NCI-H1930 (cell line): ENCODE measurements at regions not wholly inside any gene's neighbourhood (a gene's known extent, or its start where the extent isn't known, plus 50 kb on each side); places are given as distances from the start of the nearest gene placed in this dataset.
A peak's percentile ranks its signal among the peaks of the same experiment; 100 is the strongest.

ENCODE experiments used
- DNase-seq, 2 experiments: peaks; one replicate each; lab custom pipeline; 2025; lab: John Stamatoyannopoulos, UW

DNA sequence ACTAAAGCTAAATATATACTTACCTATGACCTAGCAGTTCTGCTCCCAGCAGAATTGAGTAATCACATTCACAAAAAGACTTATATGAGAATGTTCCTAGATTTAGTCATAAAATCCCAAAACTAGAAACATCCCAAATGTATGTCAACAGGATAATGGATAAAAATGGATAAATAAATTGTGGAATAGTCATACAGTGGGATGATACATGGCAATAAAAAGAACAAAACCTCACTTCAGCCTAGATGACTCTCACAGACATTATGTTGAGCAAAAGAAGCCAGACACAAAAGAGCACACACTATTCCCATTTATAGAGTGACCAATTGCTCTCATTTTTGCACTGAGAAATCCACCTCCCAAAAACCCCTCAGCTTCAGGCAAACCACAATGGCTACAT is 352.4 kb upstream of the HTR2A start:
- DNase-seq: no peak

DNA sequence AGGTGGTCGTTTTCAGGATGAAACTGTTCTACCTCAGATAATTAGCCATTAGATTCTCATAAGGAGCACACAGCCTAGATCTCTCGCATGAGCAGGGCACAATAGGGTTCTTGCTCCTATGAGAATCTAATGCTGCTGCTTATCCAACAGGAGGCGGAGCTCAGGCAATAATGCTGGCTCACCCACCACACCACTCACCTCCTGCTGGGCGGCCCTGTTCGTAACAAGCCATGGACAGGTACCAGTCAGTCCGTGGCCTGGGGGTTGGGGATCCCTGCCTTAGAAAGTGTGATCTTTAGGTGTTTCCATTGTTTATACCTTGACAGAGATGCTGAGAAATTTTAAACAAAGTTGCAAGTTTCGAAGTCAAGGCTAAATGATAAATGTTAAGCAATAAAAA is 344.6 kb upstream of the HTR2A start:
- no peak for DNase-seq

GRCh38 chr13:47239025-47239424 is 342.2 kb upstream of the HTR2A start:
- no peak for DNase-seq

DNA sequence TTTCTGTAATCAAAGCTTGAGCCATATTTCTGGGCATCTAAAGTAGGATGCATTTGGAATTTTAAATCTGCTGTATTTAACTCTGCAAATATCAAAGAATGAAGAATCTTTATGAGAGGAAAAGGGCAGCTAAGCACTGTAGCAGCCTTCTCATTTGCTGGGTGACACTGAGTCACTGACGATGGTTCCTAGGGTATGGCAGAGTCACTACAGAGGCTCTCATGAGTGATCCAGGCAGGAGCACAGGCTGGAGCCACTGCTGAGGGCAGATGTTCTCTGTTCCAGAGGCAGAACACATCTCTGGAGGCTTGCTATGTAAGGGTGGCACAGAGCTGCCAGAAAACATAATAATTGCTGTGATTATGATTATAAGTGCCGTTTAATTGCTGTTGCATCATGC is 340.7 kb upstream of the HTR2A start:
- no peak for DNase-seq

- no peak for DNase-seq
Measured at GRCh38 chr13:47233734-47234133, 336.9 kb upstream of the HTR2A start.

- DNase-seq: no peak
Measured at GRCh38 chr13:47232516-47232915, 335.7 kb upstream of the HTR2A start.

DNA sequence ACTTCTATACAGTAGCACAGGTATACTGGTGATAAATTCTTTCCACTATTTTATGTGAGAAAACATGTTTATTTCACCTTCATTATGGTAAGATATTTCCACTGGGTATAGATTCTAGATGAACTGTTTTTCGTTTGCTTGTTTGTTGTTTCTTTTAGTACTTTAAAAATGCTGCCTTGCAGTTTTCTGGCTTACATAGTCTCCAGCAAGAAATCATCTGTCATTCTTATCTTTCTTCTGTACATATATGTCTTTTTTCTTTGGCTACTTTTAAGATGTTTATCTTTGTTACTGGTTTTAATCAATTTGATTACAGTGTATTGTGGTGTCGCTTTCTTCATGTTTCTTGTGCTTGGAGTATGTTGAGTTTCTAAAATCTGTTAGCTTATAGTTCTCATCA is 333.3 kb upstream of the HTR2A start:
- no peak for DNase-seq

GRCh38 chr13:47226516-47226915 is 329.7 kb upstream of the HTR2A start:
- DNase-seq: no peak

- no peak for DNase-seq
Measured at GRCh38 chr13:47220453-47221140, 323.7 kb upstream of the HTR2A start.

DNA sequence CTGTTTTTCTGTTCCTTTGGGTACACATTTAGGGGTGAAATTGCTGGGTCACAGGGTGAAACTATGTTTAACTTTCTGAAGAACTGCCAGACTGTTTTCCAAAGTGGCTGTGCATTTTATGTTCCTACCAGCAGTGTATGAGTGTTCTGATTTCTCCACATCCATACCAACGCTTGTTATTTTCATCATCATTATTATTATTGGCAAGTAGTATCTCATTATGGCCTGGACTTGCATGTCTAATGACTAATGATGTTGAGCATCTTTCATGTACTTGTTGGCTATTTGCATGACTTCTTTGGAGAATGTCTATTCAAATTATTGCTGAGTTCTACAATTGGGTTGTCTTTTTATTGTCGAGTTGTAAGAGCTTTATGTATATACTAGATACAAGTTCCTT is 321.8 kb upstream of the HTR2A start:
- no peak for DNase-seq

DNA sequence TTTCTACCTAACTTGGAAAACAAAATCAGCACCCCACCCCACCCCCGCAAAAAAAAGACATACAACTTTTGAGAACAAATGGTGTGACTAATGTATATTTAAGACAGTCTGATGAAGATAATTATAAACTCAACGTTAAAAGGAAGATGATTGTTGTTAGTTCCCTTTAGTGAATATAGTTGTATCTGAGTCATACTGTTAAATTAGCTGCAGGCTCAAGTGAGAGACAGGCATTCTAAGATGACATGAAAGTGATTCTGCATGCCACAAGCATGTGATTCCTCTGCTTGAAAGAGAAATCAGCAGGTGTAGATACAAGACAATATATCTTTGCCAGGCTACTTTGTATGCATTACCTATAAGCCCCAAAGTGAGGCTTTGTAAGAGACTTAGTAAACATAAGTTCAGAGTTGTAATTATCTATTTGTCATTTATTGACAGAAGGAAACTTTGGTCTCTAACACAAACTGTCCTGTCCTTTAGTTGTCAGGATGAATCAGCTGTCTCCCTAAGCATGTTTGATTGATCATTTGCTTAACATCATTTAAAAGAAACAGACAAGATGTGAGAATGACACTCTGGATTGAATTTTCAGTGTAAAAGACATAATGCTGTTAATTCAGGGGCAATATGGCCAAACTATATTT is 319.4 kb upstream of the HTR2A start:
- DNase-seq: no peak

- DNase-seq: no peak
Measured at GRCh38 chr13:47215736-47216135, 318.9 kb upstream of the HTR2A start.

GRCh38 chr13:47213047-47213446 is 316.2 kb upstream of the HTR2A start:
- DNase-seq: no peak

- no peak for DNase-seq
Measured at GRCh38 chr13:47211106-47211505, 314.3 kb upstream of the HTR2A start.

DNA sequence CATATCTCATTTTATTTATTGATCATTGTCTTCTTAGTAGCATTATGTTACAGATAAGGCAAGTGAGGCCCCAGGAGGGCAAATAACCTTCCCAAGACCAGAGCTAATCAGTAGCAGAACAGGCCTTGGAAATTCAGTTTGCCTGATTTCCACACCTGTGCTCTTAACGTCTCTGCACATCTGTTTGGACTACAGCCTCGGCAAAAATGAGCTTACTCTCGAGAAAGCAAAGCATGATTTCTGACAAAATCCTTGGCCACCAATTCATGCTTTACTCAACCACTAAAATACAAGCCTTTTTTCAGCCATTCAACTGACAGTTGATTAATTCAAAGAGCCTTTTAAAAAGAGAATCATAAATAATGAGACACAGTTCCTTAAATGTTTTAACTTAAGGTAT is 309.3 kb upstream of the HTR2A start:
- no peak for DNase-seq

GRCh38 chr13:47190696-47191305 is 293.9 kb upstream of the HTR2A start:
- DNase-seq: no peak

DNA sequence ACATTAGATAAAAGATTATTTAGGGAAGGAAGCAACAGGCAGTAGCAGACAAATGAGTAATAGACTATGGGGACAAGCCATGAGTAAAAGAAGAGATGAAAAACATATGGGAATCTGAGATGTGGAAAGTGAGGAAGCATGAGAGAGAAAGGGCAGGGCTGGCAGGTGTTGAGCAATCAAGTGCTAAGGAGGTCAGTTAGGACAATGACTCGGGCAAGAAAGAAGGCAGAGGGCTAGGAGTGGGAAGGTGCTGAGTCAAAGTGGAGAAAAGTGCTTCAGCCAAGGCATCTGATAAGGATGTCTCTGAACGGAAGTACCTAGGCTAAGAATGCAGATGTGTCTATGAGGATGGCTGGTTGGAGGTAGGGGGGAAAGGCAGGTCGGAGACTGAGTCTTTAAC is 291.9 kb upstream of the HTR2A start:
- DNase-seq: no peak

- no peak for DNase-seq
Measured at GRCh38 chr13:47186471-47186870, 289.6 kb upstream of the HTR2A start.

DNA sequence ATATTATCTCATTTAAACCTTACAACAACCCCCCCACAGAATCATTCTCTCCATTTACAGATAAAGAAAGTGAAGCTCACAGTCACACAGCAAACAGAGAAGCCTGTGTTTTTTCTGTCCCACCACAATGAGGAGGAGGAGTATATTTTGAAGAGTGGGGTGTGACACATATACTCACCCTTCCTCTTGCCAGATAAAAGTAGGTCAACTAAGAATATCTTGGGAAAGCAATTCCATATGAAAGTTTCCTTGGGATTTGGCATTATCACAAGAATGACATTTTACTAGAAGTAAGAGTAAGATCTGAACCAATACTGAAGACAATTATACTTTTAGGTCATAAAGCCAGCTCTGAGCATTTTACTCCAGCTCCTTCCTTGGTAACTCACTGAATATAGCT is 287.5 kb upstream of the HTR2A start:
- DNase-seq: no peak

- DNase-seq: no peak
Measured at GRCh38 chr13:47179321-47179720, 282.5 kb upstream of the HTR2A start.

- peak in 1 of 2 experiments; percentile 14 for DNase-seq
Measured at GRCh38 chr13:47178090-47178950, 281.5 kb upstream of the HTR2A start.

DNA sequence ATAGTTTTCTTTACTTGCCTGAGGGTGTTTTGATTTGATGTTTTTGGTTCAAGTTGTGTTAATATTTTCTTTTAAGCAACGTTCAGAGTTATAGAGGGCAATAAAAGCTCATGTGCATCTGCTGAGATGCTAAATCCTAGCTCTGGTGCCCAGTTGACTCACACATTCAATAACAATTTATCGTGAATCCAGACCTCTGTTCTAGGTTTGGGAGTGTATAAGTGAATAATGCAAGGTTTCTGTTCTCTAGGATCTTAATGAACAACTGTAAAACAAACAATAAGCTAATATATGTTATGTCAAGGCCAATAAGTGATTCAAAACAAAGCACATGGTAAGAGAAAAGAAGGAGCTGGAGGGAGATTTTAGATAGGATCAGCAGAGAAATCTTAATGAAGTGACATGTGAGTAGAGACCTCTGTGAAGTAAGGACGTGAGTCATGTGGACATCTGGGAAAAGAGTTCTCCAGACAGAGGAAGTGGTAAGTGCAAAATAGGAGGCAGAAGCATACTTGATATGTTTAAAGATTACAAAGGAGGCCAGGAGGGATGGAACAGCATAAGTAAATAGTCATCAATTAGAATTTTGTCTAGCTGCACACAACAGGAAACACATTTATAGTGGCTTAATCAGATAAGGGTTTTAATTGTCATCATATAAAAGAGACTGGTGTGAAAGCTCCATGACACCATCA is 278.5 kb upstream of the HTR2A start:
- no peak for DNase-seq
